ENCODE measurements at regions not wholly inside any gene's neighbourhood (a gene's known extent, or its start where the extent isn't known, plus 50 kb on each side); places are given as distances from the start of the nearest gene placed in this dataset.

DNA sequence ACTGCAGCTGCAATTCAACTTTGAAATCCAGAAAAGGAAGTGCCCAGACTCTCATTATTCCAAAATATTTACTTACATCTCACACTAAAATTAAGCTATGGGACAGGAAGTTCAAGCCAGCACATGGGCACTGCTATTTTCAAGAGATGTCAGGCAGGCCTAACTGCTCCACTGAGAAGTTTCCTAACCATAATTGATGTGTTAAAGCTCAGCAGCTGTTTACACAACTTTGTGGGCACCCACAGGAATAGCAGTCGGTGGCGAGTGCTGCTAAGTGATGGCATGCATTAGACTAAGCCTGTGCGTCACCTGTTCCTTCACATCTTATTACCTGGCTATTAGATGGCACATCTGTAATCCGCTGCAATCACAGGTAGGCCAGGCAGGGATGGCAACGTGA, 303.3 kb upstream of the DAB1 start:
- TF ChIP-seq, protein P1, sequence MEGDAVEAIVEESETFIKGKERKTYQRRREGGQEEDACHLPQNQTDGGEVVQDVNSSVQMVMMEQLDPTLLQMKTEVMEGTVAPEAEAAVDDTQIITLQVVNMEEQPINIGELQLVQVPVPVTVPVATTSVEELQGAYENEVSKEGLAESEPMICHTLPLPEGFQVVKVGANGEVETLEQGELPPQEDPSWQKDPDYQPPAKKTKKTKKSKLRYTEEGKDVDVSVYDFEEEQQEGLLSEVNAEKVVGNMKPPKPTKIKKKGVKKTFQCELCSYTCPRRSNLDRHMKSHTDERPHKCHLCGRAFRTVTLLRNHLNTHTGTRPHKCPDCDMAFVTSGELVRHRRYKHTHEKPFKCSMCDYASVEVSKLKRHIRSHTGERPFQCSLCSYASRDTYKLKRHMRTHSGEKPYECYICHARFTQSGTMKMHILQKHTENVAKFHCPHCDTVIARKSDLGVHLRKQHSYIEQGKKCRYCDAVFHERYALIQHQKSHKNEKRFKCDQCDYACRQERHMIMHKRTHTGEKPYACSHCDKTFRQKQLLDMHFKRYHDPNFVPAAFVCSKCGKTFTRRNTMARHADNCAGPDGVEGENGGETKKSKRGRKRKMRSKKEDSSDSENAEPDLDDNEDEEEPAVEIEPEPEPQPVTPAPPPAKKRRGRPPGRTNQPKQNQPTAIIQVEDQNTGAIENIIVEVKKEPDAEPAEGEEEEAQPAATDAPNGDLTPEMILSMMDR (IDR thresholded peaks at IDR 0.05), result no peak
- TF ChIP-seq EZH2 (IDR thresholded peaks at IDR 0.05; ENCODE audit: borderline replicate concordance, insufficient read depth, low read depth, low read length, poor library complexity, severe bottlenecking), result no peak
